Panc1 (cell line): ENCODE measurements at regions not wholly inside any gene's neighbourhood (a gene's known extent, or its start where the extent isn't known, plus 50 kb on each side); places are given as distances from the start of the nearest gene placed in this dataset.

Source experiments
- ATAC-seq: fragments of 200-7000 bp; cut with Tn5 transposase; 2 replicates; pipeline ENCODE4 v1.9.1; 2020; ENCODE audit warnings: mild to moderate bottlenecking, moderate library complexity
- BruUV-seq: library from RNA; stranded (reverse); fragments of 400-500 nt; replicated peaks from 2 replicates; lab custom pipeline; 2021; lab: Mats Ljungman, UMichigan
- CTCF ChIA-PET: fragments of 300-600 bp; sonication (Branson Sonifier 250); formaldehyde crosslinking; loops from one replicate; lab custom pipeline; 2022; ENCODE audit warnings: antibody characterized with exemption; lab: Charles Lee
- POLR2A ChIA-PET: fragments of 300-600 bp; sonication (Branson Sonifier 250); formaldehyde crosslinking; loops from one replicate; lab custom pipeline; 2022; ENCODE audit warnings: antibody characterized with exemption; lab: Charles Lee
- DNase-seq: peaks from one replicate; pipeline ENCODE4 v3.0.0-alpha.2; 2010; ENCODE audit warnings: low read depth, low spot score
- H3K27ac ChIP-seq: 2 replicates; pipeline ENCODE4 v1.5.1; 2011; ENCODE audit warnings: mild to moderate bottlenecking, low read length, inconsistent platforms
- H3K27me3 ChIP-seq: fragments of 200-500 bp; sonication (Bioruptor generic); 2 replicates; pipeline ENCODE4 v1.6.0; 2014; ENCODE audit warnings: low read length, inconsistent platforms; ENCODE audit not compliant: control insufficient read depth, insufficient read depth
- H3K36me3 ChIP-seq: fragments of 200-500 bp; sonication (Bioruptor generic); 2 replicates; pipeline ENCODE4 v1.5.1; 2014; ENCODE audit warnings: inconsistent platforms, mild to moderate bottlenecking, low read length, moderate library complexity; ENCODE audit not compliant: control insufficient read depth, insufficient read depth
- H3K4me1 ChIP-seq: 2 replicates; pipeline ENCODE4 v1.5.1; 2011; ENCODE audit warnings: inconsistent platforms, mild to moderate bottlenecking, low read length, moderate library complexity; ENCODE audit not compliant: control insufficient read depth, insufficient read depth
- H3K4me3 ChIP-seq, 2 experiments: 2 replicates each; pipeline ENCODE4 v1.5.1; 2011 to 2012; ENCODE audit warnings: low read depth in 2 of 2, low read length in 2 of 2, mild to moderate bottlenecking in 2 of 2, inconsistent platforms in 1 of 2, moderate library complexity in 1 of 2
- H3K9me3 ChIP-seq: fragments of 200-500 bp; sonication (Bioruptor generic); 2 replicates; pipeline ENCODE4 v1.5.1; 2014; ENCODE audit warnings: low read depth, mild to moderate bottlenecking, inconsistent platforms, low read length, moderate library complexity; ENCODE audit not compliant: control insufficient read depth, insufficient read depth
- CTCF ChIP-seq: fragments of 450-650 bp; IDR thresholded peaks from 2 replicates; pipeline ENCODE4 v1.5.1; 2017; ENCODE audit warnings: mild to moderate bottlenecking
- POLR2AphosphoS5 ChIP-seq: IDR thresholded peaks from 2 replicates; pipeline ENCODE4 v1.6.1; 2012; ENCODE audit warnings: mild to moderate bottlenecking, low read depth, low read length, moderate library complexity
- REST ChIP-seq, 2 experiments: IDR thresholded peaks; 2 replicates each; pipeline ENCODE4 v1.6.1; 2011 to 2012; ENCODE audit warnings: low read depth in 2 of 2, control low read depth in 1 of 2, low read length in 1 of 2, mild to moderate bottlenecking in 1 of 2, moderate library complexity in 1 of 2; ENCODE audit not compliant: insufficient read depth in 1 of 2
- SIN3A ChIP-seq: IDR thresholded peaks from 2 replicates; pipeline ENCODE4 v1.6.1; 2012; ENCODE audit warnings: low read depth, mild to moderate bottlenecking, low read length, moderate library complexity, borderline replicate concordance; ENCODE audit not compliant: insufficient read depth
- TCF7L2 ChIP-seq: IDR thresholded peaks from 2 replicates; pipeline ENCODE4 v1.6.1; 2011; ENCODE audit warnings: mild to moderate bottlenecking, low read depth, low read length, inconsistent platforms
- in situ Hi-C: cut with HindIII; loops from 2 replicates; pipeline ENCODE4 v1.10.0; 2016; ENCODE audit warnings: low sequenced_read_pairs, low pct_unique_long_range_greater_than_20kb
- intact Hi-C: fragments of 100-400 bp; cut with micrococcal nuclease; formaldehyde crosslinking; loops from one replicate; pipeline ENCODE4 v1.10.0; 2022; ENCODE audit not compliant: unreplicated experiment

GRCh38 chr18:78721238-78721875 is 258.3 kb upstream of the SALL3 start:
- intact Hi-C loops (no loop called here), in situ Hi-C loops (no loop called here)
- Histone ChIP-seq H3K9me3 (no peaks in the 10 kb centered on the region), H3K27ac (no peak overlapping the region), H3K4me3 (no peak overlapping the region), H3K4me1 (no peaks in the 10 kb centered on the region), H3K27me3 (peaks cover 33% of the 10 kb centered on the region), H3K36me3 (no peaks in the 10 kb centered on the region)
- BruUV-seq, result no TSS peak
- ChIA-PET POLR2A (no interaction called here), CTCF (no interaction called here)
- DNase-seq (no peak), ATAC-seq (no peak)
- no peak for TF ChIP-seq SIN3A
- no peak for TF ChIP-seq POLR2AphosphoS5
- TF ChIP-seq TCF7L2, result no peak
- TF ChIP-seq CTCF, result no peak
- TF ChIP-seq REST (IDR thresholded peaks at IDR 0.05; ENCODE audit: insufficient read depth in 1 of 2, low read depth in 2 of 2, low read length in 1 of 2), result no peak

GRCh38 chr18:78721981-78722380 is 257.6 kb upstream of the SALL3 start:
- Histone ChIP-seq H3K4me3 (no peak overlapping the region), H3K27ac (no peak overlapping the region), H3K4me1 (no peaks in the 10 kb centered on the region), H3K9me3 (no peaks in the 10 kb centered on the region), H3K27me3 (peaks cover 35% of the 10 kb centered on the region), H3K36me3 (no peaks in the 10 kb centered on the region)
- POLR2A ChIA-PET, result no interaction called here
- DNase-seq (no peak), ATAC-seq (no peak)
- in situ Hi-C loops, result no loop called here
- CTCF ChIA-PET, result no interaction called here
- no peak for TF ChIP-seq TCF7L2
- no peak for TF ChIP-seq CTCF
- TF ChIP-seq POLR2AphosphoS5, result no peak
- no peak for TF ChIP-seq SIN3A
- TF ChIP-seq REST (IDR thresholded peaks at IDR 0.05; ENCODE audit: insufficient read depth in 1 of 2, low read depth in 2 of 2, low read length in 1 of 2), result no peak
- no TSS peak for BruUV-seq
- intact Hi-C loops, result no loop called here
